ENCODE measurements at regions not wholly inside any gene's neighbourhood (a gene's known extent, or its start where the extent isn't known, plus 50 kb on each side); places are given as distances from the start of the nearest gene placed in this dataset.

DNA sequence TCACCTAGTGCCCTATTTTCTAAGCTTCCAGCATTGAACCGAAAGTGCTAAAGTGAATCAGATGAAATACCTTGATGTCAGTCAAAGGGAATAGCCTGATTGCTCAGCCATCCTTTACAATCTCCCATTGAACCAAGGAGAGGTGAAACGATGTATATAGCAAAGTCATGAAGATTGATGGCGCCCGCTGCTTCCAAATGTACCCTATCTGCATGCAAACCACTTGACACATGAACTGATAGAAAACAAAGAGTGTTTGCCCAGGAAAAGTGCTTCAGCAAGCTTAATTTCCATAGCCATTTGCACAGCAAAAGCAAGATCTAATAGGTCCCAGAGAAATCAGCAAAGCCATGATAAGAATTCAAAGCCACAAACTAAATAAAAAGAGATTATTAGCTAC, 624.9 kb upstream of the PCDH9 start:
- BruUV-seq (replicated peaks), result no TSS peak
- Histone ChIP-seq H3K4me1 (replicated peaks in 1 of 2; ENCODE audit: control insufficient read depth in 2 of 2, insufficient read depth in 2 of 2, low read length in 2 of 2) (no peaks in the 10 kb centered on the region), H3K27me3 (ENCODE audit: control insufficient read depth in 2 of 2, insufficient read depth in 2 of 2, low read length in 2 of 2) (no peaks in the 10 kb centered on the region), H3K4me2 (ENCODE audit: insufficient read depth, low read length) (no peak overlapping the region), H3K9me3 (replicated peaks; ENCODE audit: control insufficient read depth, insufficient read depth, low read depth, low read length) (no peaks in the 10 kb centered on the region), H2AFZ (ENCODE audit: low read depth, low read length) (no peak overlapping the region), H3K9ac (ENCODE audit: insufficient read depth in 1 of 2, low read depth in 2 of 2, low read length in 2 of 2) (no peak overlapping the region), H3K79me2 (ENCODE audit: control insufficient read depth, insufficient read depth, low read length) (no peaks in the 10 kb centered on the region), H3K9me1 (ENCODE audit: control insufficient read depth, insufficient read depth, low read length) (no peaks in the 10 kb centered on the region), H3K36me3 (ENCODE audit: control insufficient read depth, insufficient read depth, low read length) (no peaks in the 10 kb centered on the region), H4K20me1 (replicated peaks; ENCODE audit: control insufficient read depth, insufficient read depth, low read length) (no peaks in the 10 kb centered on the region), H3K27ac (ENCODE audit: extremely low read depth, low read depth, low read length) (no peak overlapping the region), H3K4me3 (no peak overlapping the region)
- FAIRE-seq (no peak), DNase-seq (ENCODE audit: extremely low read depth in 1 of 4, low spot score in 3 of 4) (no peak), ATAC-seq (no peak)
- intact Hi-C loops (cut with micrococcal nuclease) (no loop called here), in situ Hi-C loops (cut with MboI) (no loop called here)
- ChIA-PET POLR2A (no interaction called here), CTCF (ENCODE audit: low intra/inter-chr PET ratio) (no interaction called here)
- WGBS (ENCODE audit: insufficient coverage, low coverage, missing lambda C conversion rate), result 7% methylated on average over 4 of the region's 4 CpGs
- TF ChIP-seq, protein P1, sequence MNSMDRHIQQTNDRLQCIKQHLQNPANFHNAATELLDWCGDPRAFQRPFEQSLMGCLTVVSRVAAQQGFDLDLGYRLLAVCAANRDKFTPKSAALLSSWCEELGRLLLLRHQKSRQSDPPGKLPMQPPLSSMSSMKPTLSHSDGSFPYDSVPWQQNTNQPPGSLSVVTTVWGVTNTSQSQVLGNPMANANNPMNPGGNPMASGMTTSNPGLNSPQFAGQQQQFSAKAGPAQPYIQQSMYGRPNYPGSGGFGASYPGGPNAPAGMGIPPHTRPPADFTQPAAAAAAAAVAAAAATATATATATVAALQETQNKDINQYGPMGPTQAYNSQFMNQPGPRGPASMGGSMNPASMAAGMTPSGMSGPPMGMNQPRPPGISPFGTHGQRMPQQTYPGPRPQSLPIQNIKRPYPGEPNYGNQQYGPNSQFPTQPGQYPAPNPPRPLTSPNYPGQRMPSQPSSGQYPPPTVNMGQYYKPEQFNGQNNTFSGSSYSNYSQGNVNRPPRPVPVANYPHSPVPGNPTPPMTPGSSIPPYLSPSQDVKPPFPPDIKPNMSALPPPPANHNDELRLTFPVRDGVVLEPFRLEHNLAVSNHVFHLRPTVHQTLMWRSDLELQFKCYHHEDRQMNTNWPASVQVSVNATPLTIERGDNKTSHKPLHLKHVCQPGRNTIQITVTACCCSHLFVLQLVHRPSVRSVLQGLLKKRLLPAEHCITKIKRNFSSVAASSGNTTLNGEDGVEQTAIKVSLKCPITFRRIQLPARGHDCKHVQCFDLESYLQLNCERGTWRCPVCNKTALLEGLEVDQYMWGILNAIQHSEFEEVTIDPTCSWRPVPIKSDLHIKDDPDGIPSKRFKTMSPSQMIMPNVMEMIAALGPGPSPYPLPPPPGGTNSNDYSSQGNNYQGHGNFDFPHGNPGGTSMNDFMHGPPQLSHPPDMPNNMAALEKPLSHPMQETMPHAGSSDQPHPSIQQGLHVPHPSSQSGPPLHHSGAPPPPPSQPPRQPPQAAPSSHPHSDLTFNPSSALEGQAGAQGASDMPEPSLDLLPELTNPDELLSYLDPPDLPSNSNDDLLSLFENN (IDR thresholded peaks at IDR 0.05; ENCODE audit: low read depth in 2 of 2, low read length in 2 of 2), result no peak
- no peak for TF ChIP-seq DLX4 (CRISPR knock-in tag; IDR thresholded peaks at IDR 0.05)
- no peak for TF ChIP-seq IRF1 (CRISPR knock-in tag; IDR thresholded peaks at IDR 0.05; ENCODE audit: borderline replicate concordance)
- TF ChIP-seq SMAD1 (IDR thresholded peaks at IDR 0.05; ENCODE audit: low read depth, low read length, partially characterized antibody), result no peak
- TF ChIP-seq ZNF124 (CRISPR knock-in tag; IDR thresholded peaks at IDR 0.05), result no peak
- TF ChIP-seq ETV5 (CRISPR knock-in tag; IDR thresholded peaks at IDR 0.05; ENCODE audit: low read depth), result no peak
- TF ChIP-seq ZNF277 (CRISPR knock-in tag; IDR thresholded peaks at IDR 0.05; ENCODE audit: borderline replicate concordance), result no peak
- no peak for TF ChIP-seq MCM7 (IDR thresholded peaks at IDR 0.05)
- TF ChIP-seq BRF1 (IDR thresholded peaks at IDR 0.05; ENCODE audit: borderline replicate concordance, extremely low read depth, insufficient read length), result no peak
- TF ChIP-seq FUS (optimal IDR thresholded peaks at IDR 0.05; ENCODE audit: low read depth, low read length), result no peak
- no peak for TF ChIP-seq ETV1 (tag; conservative IDR thresholded peaks at IDR 0.05; ENCODE audit: low read depth)
- TF ChIP-seq MBD2 (IDR thresholded peaks at IDR 0.05; ENCODE audit: borderline replicate concordance, low read depth), result no peak
- TF ChIP-seq FOS (IDR thresholded peaks at IDR 0.05; ENCODE audit: extremely low read depth, insufficient read length), result no peak

Measured in K562 (cell line).